CD14-positive monocyte (primary cell): ENCODE measurements at regions not wholly inside any gene's neighbourhood (a gene's known extent, or its start where the extent isn't known, plus 50 kb on each side); places are given as distances from the start of the nearest gene placed in this dataset.

Experiments
- DNase-seq, 3 donors: peaks; one replicate each; pipeline ENCODE4 v3.0.0-alpha.2; 2011 to 2022
- H2AFZ ChIP-seq: 2 replicates; pipeline ENCODE4 v1.6.0; 2012; ENCODE audit warnings: mild to moderate bottlenecking, low read depth, low read length, inconsistent platforms; ENCODE audit not compliant: insufficient read depth, poor library complexity, severe bottlenecking
- H3K27ac ChIP-seq, 2 donors: 1 replicate in 1 of 2; 2 replicates in 1 of 2; pipeline ENCODE4 v1.5.1; 2012 to 2013; ENCODE audit warnings: low read length in 2 of 2, control low read depth in 1 of 2, inconsistent platforms in 1 of 2, low read depth in 1 of 2, mild to moderate bottlenecking in 1 of 2
- H3K27me3 ChIP-seq, 2 donors: one replicate each; pipeline versions ENCODE4 v1.6.0 to v1.6.1; 2011 to 2013; ENCODE audit warnings: low read length in 2 of 2; ENCODE audit not compliant: control insufficient read depth in 2 of 2, insufficient read depth in 2 of 2
- H3K36me3 ChIP-seq, 2 donors: replicated peaks in 1 of 2; 1 replicate in 1 of 2; 2 replicates in 1 of 2; pipeline versions ENCODE4 v1.5.1 to v1.6.1; 2012 to 2013; ENCODE audit warnings: low read length in 2 of 2, control low read depth in 1 of 2, inconsistent platforms in 1 of 2, mild to moderate bottlenecking in 1 of 2; ENCODE audit not compliant: insufficient read depth in 2 of 2, control insufficient read depth in 1 of 2
- H3K4me1 ChIP-seq, 2 donors: 1 replicate in 1 of 2; 2 replicates in 1 of 2; pipeline versions ENCODE4 v1.5.1 to v1.6.1; 2012 to 2013; ENCODE audit warnings: low read length in 2 of 2, control low read depth in 1 of 2, inconsistent platforms in 1 of 2, mild to moderate bottlenecking in 1 of 2, moderate library complexity in 1 of 2; ENCODE audit not compliant: insufficient read depth in 2 of 2, control insufficient read depth in 1 of 2
- H3K4me2 ChIP-seq: replicated peaks from 2 replicates; pipeline ENCODE3; 2012; ENCODE audit warnings: low read length, moderate library complexity, mild to moderate bottlenecking; ENCODE audit not compliant: poor library complexity, severe bottlenecking; ENCODE audit errors: extremely low read depth
- H3K4me3 ChIP-seq, 3 experiments: fragments of 200-600 bp in 1 of 3; sonication (generic) in 1 of 3; replicated peaks in 1 of 3; 1 replicate in 2 of 3; 2 replicates in 1 of 3; pipeline ENCODE4 v1.5.1; 2011 to 2013; ENCODE audit warnings: low read length in 3 of 3, mild to moderate bottlenecking in 3 of 3, control low read depth in 2 of 3, low read depth in 2 of 3, inconsistent platforms in 1 of 3, moderate library complexity in 1 of 3
- H3K79me2 ChIP-seq: 2 replicates; pipeline ENCODE4 v1.6.0; 2012; ENCODE audit warnings: mild to moderate bottlenecking, control low read depth, inconsistent platforms, low read length, moderate library complexity; ENCODE audit not compliant: insufficient read depth
- H3K9ac ChIP-seq: 2 replicates; pipeline ENCODE4 v1.6.0; 2017; ENCODE audit warnings: low read length, mild to moderate bottlenecking; ENCODE audit not compliant: insufficient read depth, poor library complexity, severe bottlenecking
- H3K9me3 ChIP-seq, 2 donors: replicated peaks in 1 of 2; 1 replicate in 1 of 2; 2 replicates in 1 of 2; pipeline versions ENCODE4 v1.5.1 to v1.6.1; 2012 to 2013; ENCODE audit warnings: low read length in 2 of 2, control low read depth in 1 of 2; ENCODE audit not compliant: control insufficient read depth in 1 of 2, insufficient read depth in 1 of 2
- H4K20me1 ChIP-seq: 2 replicates; pipeline ENCODE4 v1.6.0; 2012; ENCODE audit warnings: mild to moderate bottlenecking, low read length, control low read depth, moderate library complexity; ENCODE audit not compliant: insufficient read depth
- H3K27ac Mint-ChIP-seq, 7 donors: one replicate each; pipeline ENCODE4 v1.8.0; 2020; ENCODE audit warnings: mild to moderate bottlenecking in 7 of 7, mixed read lengths in 7 of 7, moderate library complexity in 6 of 7, inconsistent platforms in 2 of 7
- H3K27me3 Mint-ChIP-seq, 3 donors: one replicate each; pipeline ENCODE4 v1.8.0; 2021 to 2022; ENCODE audit warnings: low read depth in 3 of 3, mild to moderate bottlenecking in 3 of 3, mixed read lengths in 3 of 3, moderate library complexity in 3 of 3, inconsistent platforms in 1 of 3
- H3K36me3 Mint-ChIP-seq, 2 donors: one replicate each; pipeline ENCODE4 v1.8.0; 2020; ENCODE audit warnings: mixed read lengths in 2 of 2, inconsistent platforms in 1 of 2, mild to moderate bottlenecking in 1 of 2
- H3K4me1 Mint-ChIP-seq: one replicate; pipeline ENCODE4 v1.8.0; 2020; ENCODE audit warnings: mild to moderate bottlenecking, mixed read lengths
- H3K4me3 Mint-ChIP-seq, 2 donors: one replicate each; pipeline ENCODE4 v1.8.0; 2020; ENCODE audit warnings: mild to moderate bottlenecking in 2 of 2, mixed read lengths in 2 of 2, moderate library complexity in 1 of 2
- H3K9me3 Mint-ChIP-seq, 7 donors: one replicate each; pipeline ENCODE4 v1.8.0; 2020 to 2022; ENCODE audit warnings: mixed read lengths in 7 of 7, mild to moderate bottlenecking in 6 of 7, moderate library complexity in 6 of 7, inconsistent platforms in 2 of 7
- WGBS: methylation state at CpG from one replicate; pipeline ENCODE4 v1.1.5; 2013; ENCODE audit warnings: missing lambda C conversion rate; ENCODE audit not compliant: insufficient coverage; 5-methylcytosine and 5-hydroxymethylcytosine counted together
- intact Hi-C, 2 donors: fragments of 100-400 bp; cut with micrococcal nuclease; formaldehyde crosslinking; loops; one replicate each; pipeline versions ENCODE4 v1.15.0 to v1.15.1; 2023
- TF ChIP-seq, protein P1 (sequence below): fragments of 200-600 bp; IDR thresholded peaks from one replicate; pipeline ENCODE4 v1.8.0; 2022; ENCODE audit warnings: antibody characterized with exemption, mild to moderate bottlenecking

DNA sequence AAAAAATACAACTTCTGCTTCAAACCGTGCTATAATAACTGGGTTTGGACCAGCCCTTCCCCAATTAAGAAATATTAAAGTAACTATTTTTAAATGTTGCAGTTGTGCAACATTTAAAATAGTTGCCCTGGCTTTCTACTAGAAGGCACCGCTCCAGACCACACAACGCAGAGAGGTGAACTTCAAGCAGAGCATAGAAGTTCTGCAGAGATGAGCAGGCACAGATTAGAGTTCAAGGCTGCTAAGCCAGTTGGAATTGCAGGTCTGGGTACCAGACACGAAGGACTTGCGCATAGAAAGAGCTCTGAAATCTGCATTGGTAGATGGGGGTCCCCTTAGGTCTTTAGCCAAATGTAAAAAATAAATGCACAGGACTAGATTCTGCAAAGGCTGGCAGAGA lies 58.7 kb upstream of the GALNT10 start:
- DNase-seq = no peak
- intact Hi-C loops = no loop called here
- H3K4me3 Mint-ChIP-seq = no peak overlapping the region
- peaks cover 18% of the 10 kb centered on the region for H3K4me1 Mint-ChIP-seq
- H3K4me3 ChIP-seq = no peak overlapping the region
- no peaks in the 10 kb centered on the region for H3K9me3 ChIP-seq
- H3K79me2 ChIP-seq = no peaks in the 10 kb centered on the region
- 75% methylated on average over 2 of the region's 5 CpGs for WGBS
- H3K4me1 ChIP-seq = peaks cover 7 to 16% of the 10 kb centered on the region in 2 donors
- H3K4me2 ChIP-seq = no peak overlapping the region
- H3K9ac ChIP-seq = no peak overlapping the region
- no peaks in the 10 kb centered on the region for H3K36me3 ChIP-seq
- TF ChIP-seq, protein P1, sequence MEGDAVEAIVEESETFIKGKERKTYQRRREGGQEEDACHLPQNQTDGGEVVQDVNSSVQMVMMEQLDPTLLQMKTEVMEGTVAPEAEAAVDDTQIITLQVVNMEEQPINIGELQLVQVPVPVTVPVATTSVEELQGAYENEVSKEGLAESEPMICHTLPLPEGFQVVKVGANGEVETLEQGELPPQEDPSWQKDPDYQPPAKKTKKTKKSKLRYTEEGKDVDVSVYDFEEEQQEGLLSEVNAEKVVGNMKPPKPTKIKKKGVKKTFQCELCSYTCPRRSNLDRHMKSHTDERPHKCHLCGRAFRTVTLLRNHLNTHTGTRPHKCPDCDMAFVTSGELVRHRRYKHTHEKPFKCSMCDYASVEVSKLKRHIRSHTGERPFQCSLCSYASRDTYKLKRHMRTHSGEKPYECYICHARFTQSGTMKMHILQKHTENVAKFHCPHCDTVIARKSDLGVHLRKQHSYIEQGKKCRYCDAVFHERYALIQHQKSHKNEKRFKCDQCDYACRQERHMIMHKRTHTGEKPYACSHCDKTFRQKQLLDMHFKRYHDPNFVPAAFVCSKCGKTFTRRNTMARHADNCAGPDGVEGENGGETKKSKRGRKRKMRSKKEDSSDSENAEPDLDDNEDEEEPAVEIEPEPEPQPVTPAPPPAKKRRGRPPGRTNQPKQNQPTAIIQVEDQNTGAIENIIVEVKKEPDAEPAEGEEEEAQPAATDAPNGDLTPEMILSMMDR = no peak
- H3K36me3 Mint-ChIP-seq = no peaks in the 10 kb centered on the region
- H4K20me1 ChIP-seq = no peaks in the 10 kb centered on the region
- H3K9me3 Mint-ChIP-seq = peaks cover 0 to 7% (median 0%) of the 10 kb centered on the region in 7 donors
- H2AFZ ChIP-seq = no peak overlapping the region
- no peaks in the 10 kb centered on the region for H3K27me3 ChIP-seq
- H3K27ac Mint-ChIP-seq = no peak overlapping the region
- H3K27ac ChIP-seq = no peak overlapping the region
- peaks cover 3 to 11% (median 3%) of the 10 kb centered on the region in 3 donors for H3K27me3 Mint-ChIP-seq

DNA sequence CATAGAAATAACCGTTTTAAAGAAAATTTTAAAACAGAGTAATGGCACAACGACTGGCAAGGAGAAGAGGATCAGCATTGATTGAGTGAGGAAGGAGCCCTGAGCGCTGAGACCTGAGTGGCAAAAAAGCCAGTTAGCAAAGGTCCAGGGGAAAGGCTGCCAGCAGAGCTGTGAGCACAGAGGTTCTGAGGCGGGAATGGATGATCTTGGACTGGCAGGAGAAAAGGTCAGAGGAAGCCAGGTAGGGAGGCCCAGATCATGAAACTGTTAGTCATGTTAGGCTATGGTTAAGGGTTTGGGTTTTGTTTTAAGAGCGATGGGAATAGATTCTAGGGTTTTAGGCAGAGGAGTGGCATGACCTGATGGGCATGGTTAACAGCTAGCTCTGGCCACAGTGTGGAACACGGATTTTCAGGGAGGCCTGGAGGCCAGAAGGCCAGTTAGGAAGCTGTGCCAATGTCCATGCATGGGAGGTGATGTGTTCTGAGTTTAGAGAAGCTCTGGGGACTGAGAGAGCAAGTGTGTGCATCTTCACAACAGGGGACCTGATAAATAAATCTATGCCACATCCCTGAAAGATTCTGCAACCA lies 57.7 kb upstream of the GALNT10 start:
- Histone ChIP-seq H2AFZ (no peak overlapping the region), H3K9me3 (no peaks in the 10 kb centered on the region), H3K27ac (no peak overlapping the region), H3K4me1 (peaks cover 7 to 16% of the 10 kb centered on the region in 2 donors), H3K4me2 (no peak overlapping the region), H3K79me2 (no peaks in the 10 kb centered on the region), H3K36me3 (no peaks in the 10 kb centered on the region), H3K9ac (no peak overlapping the region), H4K20me1 (no peaks in the 10 kb centered on the region), H3K27me3 (no peaks in the 10 kb centered on the region), H3K4me3 (no peak overlapping the region)
- H3K36me3 Mint-ChIP-seq = no peaks in the 10 kb centered on the region
- H3K27ac Mint-ChIP-seq = peak overlapping the region in 2 of 7 donors; percentile 25 to 57
- no peak overlapping the region for H3K4me3 Mint-ChIP-seq
- peaks cover 2 to 11% (median 4%) of the 10 kb centered on the region in 3 donors for H3K27me3 Mint-ChIP-seq
- TF ChIP-seq, protein P1 = no peak
- intact Hi-C loops = no loop called here
- peaks cover 0 to 3% (median 0%) of the 10 kb centered on the region in 7 donors for H3K9me3 Mint-ChIP-seq
- peaks cover 18% of the 10 kb centered on the region for H3K4me1 Mint-ChIP-seq
- 78% methylated on average over 6 of the region's 6 CpGs for WGBS
- DNase-seq = no peak
